IMR-90 (cell line): ENCODE measurements at regions not wholly inside any gene's neighbourhood (a gene's known extent, or its start where the extent isn't known, plus 50 kb on each side); places are given as distances from the start of the nearest gene placed in this dataset.

ENCODE experiments used
- ATAC-seq: fragments of 200-7000 bp; cut with Tn5 transposase; 2 replicates; pipeline ENCODE4 v1.9.1; 2020; ENCODE audit warnings: low read depth, mild to moderate bottlenecking, moderate library complexity
- BruUV-seq: library from RNA; stranded (reverse); fragments of 400-500 nt; replicated peaks from 2 replicates; lab custom pipeline; 2021; lab: Mats Ljungman, UMichigan
- CTCF ChIA-PET: fragments of 300-600 bp; formaldehyde crosslinking; extraction: SDS; loops from one replicate; lab custom pipeline; 2021; ENCODE audit warnings: antibody characterized with exemption; lab: Yijun Ruan, JAX
- POLR2A ChIA-PET: fragments of 300-600 bp; sonication (Branson Sonifier 250); formaldehyde crosslinking; loops from one replicate; lab custom pipeline; 2022; ENCODE audit warnings: antibody characterized with exemption; ENCODE audit not compliant: unreplicated experiment; lab: Charles Lee
- DNase-seq: peaks from one replicate; pipeline ENCODE4 v3.0.0; 2013
- H2AFZ ChIP-seq: replicated peaks from 2 replicates; pipeline ENCODE3; 2013; ENCODE audit warnings: low read length, mild to moderate bottlenecking; ENCODE audit not compliant: poor library complexity
- H2AK5ac ChIP-seq: 2 replicates; pipeline ENCODE4 v1.6.1; 2013; ENCODE audit warnings: low read depth, low read length, inconsistent platforms
- H2AK9ac ChIP-seq: replicated peaks from 2 replicates; pipeline ENCODE3; 2013; ENCODE audit warnings: mild to moderate bottlenecking, low read depth, low read length, moderate library complexity; ENCODE audit not compliant: poor library complexity
- H2BK120ac ChIP-seq: 2 replicates; pipeline ENCODE4 v1.6.1; 2013; ENCODE audit warnings: low read depth, low read length, inconsistent platforms
- H2BK15ac ChIP-seq: 3 replicates; pipeline ENCODE4 v1.6.1; 2013; ENCODE audit warnings: low read depth, low read length, inconsistent platforms
- H2BK20ac ChIP-seq: 2 replicates; pipeline ENCODE4 v1.6.1; 2013; ENCODE audit warnings: low read depth, mild to moderate bottlenecking, inconsistent platforms, low read length, moderate library complexity
- H2BK5ac ChIP-seq: 2 replicates; pipeline ENCODE4 v1.6.1; 2013; ENCODE audit warnings: mild to moderate bottlenecking, low read depth, low read length, inconsistent platforms; ENCODE audit not compliant: poor library complexity, severe bottlenecking
- H3K14ac ChIP-seq: replicated peaks from 2 replicates; pipeline ENCODE4 v1.6.1; 2013; ENCODE audit warnings: low read depth, low read length, inconsistent platforms
- H3K18ac ChIP-seq: 2 replicates; pipeline ENCODE4 v1.6.1; 2013; ENCODE audit warnings: low read depth, low read length, control low read depth
- H3K23ac ChIP-seq: 2 replicates; pipeline ENCODE4 v1.6.1; 2013; ENCODE audit warnings: low read depth, low read length, inconsistent platforms
- H3K27ac ChIP-seq: 2 replicates; pipeline ENCODE4 v1.5.1; 2013; ENCODE audit warnings: mild to moderate bottlenecking, control low read depth, low read length; ENCODE audit not compliant: insufficient read depth
- H3K27me3 ChIP-seq: 2 replicates; pipeline ENCODE4 v1.6.1; 2013; ENCODE audit warnings: low read length; ENCODE audit not compliant: control insufficient read depth, insufficient read depth
- H3K36me3 ChIP-seq: 2 replicates; pipeline ENCODE4 v1.6.1; 2013; ENCODE audit warnings: low read length, mixed read lengths; ENCODE audit not compliant: control insufficient read depth, insufficient read depth
- H3K4ac ChIP-seq: 2 replicates; pipeline ENCODE4 v1.6.1; 2013; ENCODE audit warnings: low read depth, low read length, inconsistent platforms
- H3K4me1 ChIP-seq: 2 replicates; pipeline ENCODE4 v1.6.1; 2013; ENCODE audit warnings: low read length, mixed read lengths; ENCODE audit not compliant: control insufficient read depth, insufficient read depth
- H3K4me2 ChIP-seq: 2 replicates; pipeline ENCODE4 v1.6.1; 2013; ENCODE audit warnings: low read depth, mild to moderate bottlenecking, control low read depth, low read length, moderate library complexity
- H3K4me3 ChIP-seq: 2 replicates; pipeline ENCODE4 v1.5.1; 2013; ENCODE audit warnings: low read depth, mild to moderate bottlenecking, control low read depth, low read length, moderate library complexity; ENCODE audit not compliant: insufficient read depth
- H3K56ac ChIP-seq: 2 replicates; pipeline ENCODE4 v1.6.1; 2013; ENCODE audit warnings: low read length, inconsistent platforms; ENCODE audit not compliant: insufficient read depth; ENCODE audit errors: extremely low read depth
- H3K79me1 ChIP-seq, 2 experiments: 2 replicates each; pipeline ENCODE4 v1.6.1; 2013; ENCODE audit warnings: low read length in 2 of 2, inconsistent platforms in 1 of 2, low read depth in 1 of 2
- H3K9ac ChIP-seq: 2 replicates; pipeline ENCODE4 v1.6.1; 2013; ENCODE audit warnings: low read depth, low read length, control low read depth
- H3K9me1 ChIP-seq: 2 replicates; pipeline ENCODE4 v1.6.1; 2013; ENCODE audit warnings: low read length, inconsistent platforms; ENCODE audit not compliant: insufficient read depth
- H3K9me3 ChIP-seq: 2 replicates; pipeline ENCODE4 v1.6.1; 2013; ENCODE audit warnings: low read length; ENCODE audit not compliant: control insufficient read depth, insufficient read depth
- H4K20me1 ChIP-seq: 2 replicates; pipeline ENCODE4 v1.6.1; 2013; ENCODE audit warnings: low read length, inconsistent platforms; ENCODE audit not compliant: insufficient read depth
- H4K5ac ChIP-seq: 2 replicates; pipeline ENCODE4 v1.6.1; 2013; ENCODE audit warnings: mild to moderate bottlenecking, low read depth, low read length, control low read depth
- H4K8ac ChIP-seq, 2 experiments: 2 replicates each; pipeline ENCODE4 v1.6.1; 2013; ENCODE audit warnings: low read depth in 2 of 2, low read length in 2 of 2, control low read depth in 1 of 2, inconsistent platforms in 1 of 2
- H4K91ac ChIP-seq: 2 replicates; pipeline ENCODE4 v1.6.1; 2013; ENCODE audit warnings: low read depth, low read length, inconsistent platforms; ENCODE audit not compliant: insufficient read depth
- BHLHE40 ChIP-seq: fragments of 150-350 bp; IDR thresholded peaks from 2 replicates; pipeline ENCODE4 v1.6.1; 2016; ENCODE audit warnings: mild to moderate bottlenecking, low read depth, low read length
- CEBPB ChIP-seq: IDR thresholded peaks from 2 replicates; pipeline ENCODE4 v1.6.1; 2012; ENCODE audit warnings: low read depth, low read length, improper control_type of control experiment
- CHD1 ChIP-seq: IDR thresholded peaks from 2 replicates; pipeline ENCODE4 v1.6.1; 2012; ENCODE audit warnings: low read depth, low read length, improper control_type of control experiment
- CTCF ChIP-seq: conservative IDR thresholded peaks from 2 replicates; pipeline ENCODE4 v1.5.1; 2012; ENCODE audit warnings: mild to moderate bottlenecking, low read depth, low read length, improper control_type of control experiment
- ELK1 ChIP-seq: fragments of 150-350 bp; IDR thresholded peaks from 2 replicates; pipeline ENCODE4 v1.6.1; 2016; ENCODE audit warnings: low read depth, mild to moderate bottlenecking, low read length, moderate library complexity, borderline replicate concordance
- FOS ChIP-seq: fragments of 150-350 bp; IDR thresholded peaks from 2 replicates; pipeline ENCODE4 v1.6.1; 2016; ENCODE audit warnings: low read depth, low read length
- MAFK ChIP-seq: IDR thresholded peaks from 2 replicates; pipeline ENCODE4 v1.6.1; 2012; ENCODE audit warnings: low read depth, low read length, improper control_type of control experiment
- MAZ ChIP-seq: IDR thresholded peaks from 2 replicates; pipeline ENCODE4 v1.6.1; 2012; ENCODE audit warnings: low read depth, mild to moderate bottlenecking, low read length, improper control_type of control experiment, moderate library complexity, borderline replicate concordance
- MXI1 ChIP-seq: IDR thresholded peaks from 2 replicates; pipeline ENCODE4 v1.6.1; 2012; ENCODE audit warnings: low read depth, mild to moderate bottlenecking, low read length, moderate library complexity, borderline replicate concordance
- NFE2L2 ChIP-seq: fragments of 150-350 bp; IDR thresholded peaks from 2 replicates; pipeline ENCODE4 v1.6.1; 2016; ENCODE audit warnings: low read depth, mild to moderate bottlenecking, low read length
- POLR2A ChIP-seq: IDR thresholded peaks from 2 replicates; pipeline ENCODE4 v1.6.1; 2012; ENCODE audit warnings: mild to moderate bottlenecking, low read depth, low read length
- RAD21 ChIP-seq: IDR thresholded peaks from 2 replicates; pipeline ENCODE4 v1.6.1; 2012; ENCODE audit warnings: low read length, improper control_type of control experiment
- RCOR1 ChIP-seq: IDR thresholded peaks from 2 replicates; pipeline ENCODE4 v1.6.1; 2012; ENCODE audit warnings: mild to moderate bottlenecking, low read length, improper control_type of control experiment; ENCODE audit not compliant: insufficient replicate concordance
- RFX5 ChIP-seq: IDR thresholded peaks from 2 replicates; pipeline ENCODE4 v1.8.0; 2012; ENCODE audit warnings: low read depth, mild to moderate bottlenecking, low read length, moderate library complexity
- SMC3 ChIP-seq: fragments of 150-350 bp; IDR thresholded peaks from 2 replicates; pipeline ENCODE4 v1.6.1; 2016; ENCODE audit warnings: low read depth, mild to moderate bottlenecking, antibody characterized with exemption, low read length, moderate library complexity
- USF2 ChIP-seq: fragments of 150-350 bp; IDR thresholded peaks from 2 replicates; pipeline ENCODE4 v1.6.1; 2017; ENCODE audit warnings: mild to moderate bottlenecking, antibody characterized with exemption, low read length, low read depth
- dilution Hi-C: fragments of 300-500 bp; cut with HindIII; formaldehyde crosslinking; loops from one replicate; pipeline ENCODE4 v1.14.3; 2018; ENCODE audit warnings: low sequenced_read_pairs; ENCODE audit not compliant: unreplicated experiment
- in situ Hi-C: fragments of 300-500 bp; cut with MboI; formaldehyde crosslinking; loops from 3 replicates; pipeline ENCODE4 v1.14.3; 2019; ENCODE audit warnings: low sequenced_read_pairs, inconsistent platforms, mixed read lengths
- intact Hi-C: fragments of 100-400 bp; cut with micrococcal nuclease; formaldehyde crosslinking; loops from 2 replicates; pipeline ENCODE4 v1.10.0; 2022

DNA sequence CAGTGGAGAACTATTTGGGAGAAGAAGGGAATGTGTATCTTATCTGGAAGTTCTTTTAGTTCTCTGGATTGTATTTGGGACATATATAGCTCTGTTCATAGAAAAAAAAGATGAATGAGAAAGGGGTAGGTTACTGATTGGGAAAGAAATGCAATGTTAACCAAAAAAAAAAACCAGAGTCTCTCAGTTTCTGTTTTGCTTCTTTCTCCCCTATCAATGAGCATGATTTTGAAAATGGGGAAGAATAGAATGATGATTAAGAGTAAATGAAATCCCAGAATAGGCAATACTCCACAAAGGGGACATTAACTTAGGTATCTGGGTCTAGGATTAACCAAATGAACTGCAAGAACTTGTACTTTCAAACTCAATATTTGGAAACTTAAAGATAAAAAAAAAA is 92.9 kb downstream of the RHOU start:
- H3K4me3 ChIP-seq = no peak overlapping the region
- TF ChIP-seq NFE2L2 (no peak), RCOR1 (no peak), RFX5 (no peak), MXI1 (no peak), MAZ (no peak), RAD21 (no peak), CEBPB (no peak), POLR2A (no peak), CHD1 (no peak), FOS (no peak), USF2 (no peak), CTCF (no peak), ELK1 (no peak), SMC3 (no peak), MAFK (no peak), BHLHE40 (no peak)
- dilution Hi-C loops = no loop called here
- H4K91ac ChIP-seq = no peak overlapping the region
- H3K23ac ChIP-seq = no peak overlapping the region
- H3K4ac ChIP-seq = no peak overlapping the region
- no peak overlapping the region for H3K56ac ChIP-seq
- H3K27me3 ChIP-seq = peaks cover 12% of the 10 kb centered on the region
- H3K9me1 ChIP-seq = no peaks in the 10 kb centered on the region; the same call in 1 of the 2 replicates
- no TSS peak for BruUV-seq
- DNase-seq (no peak), ATAC-seq (no peak)
- H4K5ac ChIP-seq = no peak overlapping the region
- H2BK20ac ChIP-seq = no peak overlapping the region
- POLR2A ChIA-PET = no interaction called here
- H3K4me1 ChIP-seq = peaks cover 7% of the 10 kb centered on the region; the same call in 1 of the 2 replicates
- no peaks in the 10 kb centered on the region for H3K79me1 ChIP-seq
- no peak overlapping the region for H2BK15ac ChIP-seq
- H4K8ac ChIP-seq = no peak overlapping the region
- no peak overlapping the region for H3K27ac ChIP-seq
- no peaks in the 10 kb centered on the region for H3K9me3 ChIP-seq
- H2BK120ac ChIP-seq = no peak overlapping the region
- H3K36me3 ChIP-seq = no peaks in the 10 kb centered on the region
- H3K4me2 ChIP-seq = no peak overlapping the region
- CTCF ChIA-PET = interaction anchor here (0.6 kb wide), 1 partner anchor 73 kb away, joined by 3 read pairs; no protein-coding TSS in a partner anchor
- in situ Hi-C loops = no loop called here
- no peak overlapping the region for H2AK5ac ChIP-seq
- no peak overlapping the region for H3K9ac ChIP-seq
- no peak overlapping the region for H2BK5ac ChIP-seq
- intact Hi-C loops = no loop called here
- H2AK9ac ChIP-seq = no peak overlapping the region
- no peak overlapping the region for H2AFZ ChIP-seq
- H3K18ac ChIP-seq = no peak overlapping the region
- no peak overlapping the region for H3K14ac ChIP-seq
- no peaks in the 10 kb centered on the region for H4K20me1 ChIP-seq
